GM12892 (cell line): ENCODE measurements at regions not wholly inside any gene's neighbourhood (a gene's known extent, or its start where the extent isn't known, plus 50 kb on each side); places are given as distances from the start of the nearest gene placed in this dataset.

Experiments used
- DNase-seq: peaks from one replicate; pipeline ENCODE4 v3.0.0; 2011; ENCODE audit not compliant: insufficient read length
- FAIRE-seq: peaks from 2 replicates; lab custom pipeline; 2011; peaks lifted over from hg19 to GRCh38; lab: Jason Lieb, UNC
- POLR2A ChIP-seq: IDR thresholded peaks from 2 replicates; pipeline ENCODE4 v1.6.1; 2011; ENCODE audit warnings: low read depth, low read length, control low read depth
- POLR2AphosphoS5 ChIP-seq: IDR thresholded peaks from 2 replicates; pipeline ENCODE4 v1.6.1; 2011; ENCODE audit warnings: low read depth, low read length, control low read depth
- TAF1 ChIP-seq: IDR thresholded peaks from 2 replicates; pipeline ENCODE4 v1.6.1; 2011; ENCODE audit warnings: low read depth, mild to moderate bottlenecking, control low read depth, low read length, borderline replicate concordance

- no peak for FAIRE-seq
- no peak for TF ChIP-seq POLR2AphosphoS5
- TF ChIP-seq POLR2A = no peak
- TF ChIP-seq TAF1 = no peak
- no peak for DNase-seq
Observed at GRCh38 chr1:72804541-72804940, 522.2 kb upstream of the NEGR1 start.

GRCh38 chr1:72781038-72781437 is 498.7 kb upstream of the NEGR1 start:
- FAIRE-seq = no peak
- no peak for DNase-seq
- TF ChIP-seq TAF1 (no peak), POLR2AphosphoS5 (no peak), POLR2A (no peak)

DNA sequence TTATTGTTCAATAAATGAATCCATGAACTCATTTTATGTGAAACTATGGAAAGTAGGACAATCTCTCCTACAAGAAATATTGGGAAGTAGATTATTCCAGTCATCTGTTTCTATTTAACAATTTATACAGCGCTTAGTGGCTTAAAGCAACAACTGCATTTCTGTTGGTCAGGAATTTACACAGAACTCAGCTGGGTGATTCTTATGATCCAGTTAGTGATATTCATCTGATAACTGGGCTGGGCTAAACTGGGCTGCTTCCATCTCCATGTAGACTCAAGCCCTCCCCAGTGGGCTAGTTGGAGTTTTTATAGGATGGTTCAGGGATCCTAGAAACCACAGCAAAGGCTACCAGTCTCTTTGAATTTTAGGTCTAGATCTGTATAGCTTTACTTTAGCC is 497.9 kb upstream of the NEGR1 start:
- DNase-seq = no peak
- no peak for TF ChIP-seq TAF1
- TF ChIP-seq POLR2A = no peak
- TF ChIP-seq POLR2AphosphoS5 = no peak
- FAIRE-seq = no peak

DNA sequence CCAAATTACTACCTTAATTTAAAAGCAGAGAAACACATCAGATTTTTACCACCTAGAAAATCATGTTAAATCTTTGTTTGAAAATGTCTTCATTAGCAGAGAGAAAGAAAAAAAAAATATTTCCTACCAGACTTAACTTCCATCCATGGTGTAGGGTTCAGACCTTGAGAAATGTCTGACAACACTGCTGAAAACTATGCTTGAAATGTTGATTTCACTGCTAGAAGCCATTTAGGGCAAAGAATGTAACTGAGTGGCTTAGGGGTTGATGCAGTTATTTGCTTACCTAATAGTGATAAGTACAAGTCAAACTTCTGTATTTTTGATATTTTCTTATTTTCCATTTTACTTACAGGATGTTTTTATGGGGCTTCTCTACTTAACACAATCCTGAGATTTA is 495.6 kb upstream of the NEGR1 start:
- no peak for FAIRE-seq
- DNase-seq = no peak
- TF ChIP-seq TAF1 (no peak), POLR2A (no peak), POLR2AphosphoS5 (no peak)

- no peak for FAIRE-seq
- no peak for DNase-seq
- TF ChIP-seq TAF1 = no peak
- TF ChIP-seq POLR2AphosphoS5 = no peak
- no peak for TF ChIP-seq POLR2A
Observed at GRCh38 chr1:72763481-72763880, 481.1 kb upstream of the NEGR1 start.

DNA sequence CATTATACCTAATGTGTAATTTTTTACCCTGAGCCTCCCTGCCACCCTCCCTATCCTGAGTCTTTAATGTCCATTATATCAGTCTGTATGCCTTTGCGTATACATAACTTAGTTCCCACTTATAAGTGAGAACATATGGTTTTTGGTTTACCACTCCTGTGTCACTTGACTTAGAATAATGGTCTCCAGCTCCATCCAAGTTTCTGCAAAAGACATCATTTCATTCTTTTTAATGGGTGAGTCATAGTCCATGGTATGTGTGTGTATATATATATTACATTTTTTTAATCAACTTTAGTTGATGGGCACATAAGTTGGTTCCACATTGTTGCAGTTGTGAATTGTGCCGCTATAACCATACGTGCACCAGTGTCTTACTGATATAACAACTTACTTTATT is 477.1 kb upstream of the NEGR1 start:
- DNase-seq = no peak
- no peak for FAIRE-seq
- TF ChIP-seq TAF1 = no peak
- TF ChIP-seq POLR2AphosphoS5 = no peak
- TF ChIP-seq POLR2A = no peak

DNA sequence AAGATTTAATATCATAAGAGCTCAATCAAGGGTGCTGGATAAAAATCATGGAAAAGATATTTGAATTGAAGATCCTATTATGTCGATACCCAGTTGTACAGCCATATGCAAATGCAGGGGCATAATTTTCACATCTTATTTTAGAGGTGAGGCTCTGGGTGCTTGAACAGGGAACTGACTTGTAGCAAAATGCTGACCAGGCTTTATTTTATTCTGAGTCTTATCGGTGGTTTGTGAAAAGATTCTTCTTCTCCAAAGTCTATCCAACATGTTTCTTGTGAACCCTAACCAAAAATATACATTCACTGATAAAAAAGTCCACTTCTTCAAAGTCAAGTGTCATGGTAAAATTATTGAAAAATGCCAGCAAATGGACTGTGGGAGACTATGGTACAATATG is 475.5 kb upstream of the NEGR1 start:
- FAIRE-seq (no peak), DNase-seq (no peak)
- TF ChIP-seq TAF1 = no peak
- TF ChIP-seq POLR2A = no peak
- no peak for TF ChIP-seq POLR2AphosphoS5

DNA sequence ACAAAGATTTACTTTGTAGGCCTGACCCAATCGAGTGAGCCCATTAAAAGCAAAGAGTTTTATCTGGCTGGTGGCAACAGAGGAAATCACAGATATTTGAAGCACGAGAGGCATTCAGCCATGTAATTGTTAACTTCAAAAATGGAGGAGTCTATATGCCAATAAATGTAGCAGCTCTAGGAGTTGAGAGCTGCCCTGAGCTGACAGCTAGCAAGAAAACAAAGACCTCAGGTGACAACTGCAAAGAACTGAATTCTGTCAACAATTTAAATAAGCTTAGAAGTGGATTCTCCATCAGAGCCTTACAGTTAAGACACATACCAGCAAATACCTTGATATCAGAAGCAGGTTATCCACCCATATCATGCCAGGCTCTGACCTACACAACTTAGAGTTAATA is 463.1 kb upstream of the NEGR1 start:
- DNase-seq (no peak), FAIRE-seq (no peak)
- TF ChIP-seq POLR2AphosphoS5 = no peak
- no peak for TF ChIP-seq POLR2A
- TF ChIP-seq TAF1 = no peak

- FAIRE-seq (no peak), DNase-seq (no peak)
Observed at GRCh38 chr1:72734415-72734814, 452.1 kb upstream of the NEGR1 start.

DNA sequence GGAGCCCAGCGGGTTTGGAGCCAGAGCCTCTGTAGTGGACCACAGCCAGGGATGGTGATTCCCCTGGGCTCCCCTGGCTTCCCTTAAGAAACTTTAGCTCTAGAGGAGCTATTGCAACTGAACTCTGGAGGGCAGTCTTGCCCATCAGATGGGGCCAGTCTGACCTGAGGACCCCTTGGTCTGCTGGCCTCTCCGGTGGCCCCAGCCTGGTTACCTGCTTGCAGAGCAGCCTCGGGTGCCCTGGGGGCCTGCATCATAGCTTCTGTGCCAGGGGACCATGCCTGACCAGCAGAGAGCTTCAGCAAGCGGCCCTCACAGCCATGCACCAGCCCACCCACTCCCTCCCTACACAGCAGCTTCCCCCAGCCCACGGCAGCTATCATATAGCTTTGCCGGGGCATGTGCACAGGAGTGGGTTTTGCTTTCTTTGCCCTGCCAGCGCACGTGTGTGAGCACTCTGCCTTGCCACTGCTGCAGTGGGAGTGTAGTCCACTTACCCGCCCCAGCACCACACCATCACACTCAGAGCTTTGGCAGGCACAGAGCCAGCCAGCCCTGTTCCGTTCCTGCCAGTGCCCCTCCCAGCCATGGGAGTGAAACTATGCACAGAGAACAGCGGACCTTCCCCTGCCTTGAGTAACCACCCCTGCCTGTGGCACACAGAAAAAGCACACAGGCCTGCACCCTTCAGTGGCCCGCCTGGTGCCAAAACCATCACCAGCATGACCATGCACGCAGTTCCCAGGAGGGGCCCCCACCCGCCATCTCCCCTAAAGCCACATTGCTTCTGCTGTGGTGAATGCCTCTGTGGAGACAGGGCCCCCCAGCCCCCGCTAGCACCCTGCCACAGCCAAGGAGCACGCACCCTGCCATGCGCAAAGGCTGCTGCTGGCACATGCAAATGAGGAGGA is 442.9 kb upstream of the NEGR1 start:
- FAIRE-seq (no peak), DNase-seq (no peak)
- TF ChIP-seq POLR2AphosphoS5 (no peak), TAF1 (no peak), POLR2A (no peak)

More at GRCh38 chr1:72734415-72734814, 452.1 kb upstream of the NEGR1 start:
- TF ChIP-seq POLR2AphosphoS5 (no peak), POLR2A (no peak), TAF1 (no peak)

DNA sequence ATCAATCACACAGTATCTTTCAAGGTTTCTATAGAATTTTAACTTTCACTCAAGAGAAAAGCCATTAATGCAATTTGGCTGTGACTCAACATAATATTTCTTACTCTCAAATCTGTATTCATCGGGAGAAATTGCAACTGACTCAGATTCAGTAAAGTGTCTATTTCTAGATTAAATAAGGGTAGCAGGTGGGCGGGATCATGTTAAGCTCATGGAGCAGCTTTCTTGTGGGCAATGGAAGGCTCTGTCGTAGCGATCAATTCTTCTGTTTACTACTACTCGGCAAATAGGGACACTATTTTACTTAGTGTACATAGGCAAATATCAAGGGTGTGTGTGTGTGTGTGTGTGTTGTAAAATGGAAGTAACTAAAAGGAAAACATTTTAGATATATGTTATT is 423.6 kb upstream of the NEGR1 start:
- DNase-seq (no peak), FAIRE-seq (no peak)
- TF ChIP-seq TAF1 = no peak
- no peak for TF ChIP-seq POLR2A
- no peak for TF ChIP-seq POLR2AphosphoS5
